MG63 (cell line): ENCODE measurements at regions not wholly inside any gene's neighbourhood (a gene's known extent, or its start where the extent isn't known, plus 50 kb on each side); places are given as distances from the start of the nearest gene placed in this dataset.

Source experiments
- DNase-seq: peaks from one replicate; pipeline ENCODE4 v3.0.0-alpha.2; 2020
- H3K27me3 ChIP-seq: fragments of 250-450 bp; sonication (Bioruptor Pico); 2 replicates; pipeline ENCODE4 v1.5.1; 2020; ENCODE audit warnings: mild to moderate bottlenecking, moderate library complexity
- H3K36me3 ChIP-seq: fragments of 250-450 bp; sonication (Bioruptor Pico); 2 replicates; pipeline ENCODE4 v1.5.1; 2020; ENCODE audit warnings: mild to moderate bottlenecking, moderate library complexity
- H3K4me3 ChIP-seq: fragments of 250-450 bp; sonication (Bioruptor Pico); 2 replicates; pipeline ENCODE4 v1.5.1; 2020; ENCODE audit warnings: mild to moderate bottlenecking, moderate library complexity
- H3K9me3 ChIP-seq: fragments of 250-450 bp; sonication (Bioruptor Pico); 2 replicates; pipeline ENCODE4 v1.5.1; 2020; ENCODE audit warnings: mild to moderate bottlenecking, moderate library complexity

DNA sequence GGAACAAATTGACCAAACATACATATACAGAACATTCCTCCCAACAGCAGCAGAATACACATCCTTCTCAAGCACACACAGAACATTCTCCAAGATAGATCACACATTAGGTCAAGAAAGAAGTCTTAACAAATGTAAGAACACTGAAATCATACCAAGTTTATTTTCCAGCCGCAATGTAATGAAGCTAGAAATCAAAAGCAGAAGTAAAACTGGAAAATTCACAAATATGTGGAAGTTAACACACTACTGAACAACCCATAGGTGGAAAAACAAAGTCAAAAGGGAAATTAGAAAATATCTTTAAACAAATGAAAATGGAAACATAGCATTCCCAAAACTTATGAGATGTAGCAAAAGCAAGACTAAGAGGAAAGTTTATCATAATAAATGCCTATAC, 692.6 kb downstream of the DIAPH3 start:
- no peak for DNase-seq
- H3K36me3 ChIP-seq = no peaks in the 10 kb centered on the region
- no peak overlapping the region for H3K4me3 ChIP-seq
- no peaks in the 10 kb centered on the region; the same call in 1 of the 2 replicates for H3K27me3 ChIP-seq
- peaks cover 6% of the 10 kb centered on the region; the same call in 1 of the 2 replicates for H3K9me3 ChIP-seq

DNA sequence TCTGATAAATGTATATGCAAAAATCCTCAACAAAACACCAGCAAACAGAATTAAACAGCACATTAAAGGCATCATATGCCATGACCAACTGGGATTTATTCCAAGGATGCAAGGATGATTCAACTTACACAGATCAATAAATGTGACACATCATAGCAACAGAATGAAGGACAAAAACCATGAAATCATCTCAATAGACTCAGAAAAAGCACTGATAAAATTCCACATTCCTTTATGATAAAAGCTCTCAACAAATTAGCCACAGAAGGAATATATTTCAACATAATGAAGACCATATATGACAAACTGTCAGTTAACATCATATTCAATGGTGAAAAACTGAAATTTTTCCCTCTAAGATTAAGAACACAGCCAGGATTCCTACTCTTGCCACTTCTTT, 691.6 kb downstream of the DIAPH3 start:
- H3K36me3 ChIP-seq = no peaks in the 10 kb centered on the region
- no peaks in the 10 kb centered on the region; the same call in 1 of the 2 replicates for H3K27me3 ChIP-seq
- no peak for DNase-seq
- peaks cover 6% of the 10 kb centered on the region; the same call in 1 of the 2 replicates for H3K9me3 ChIP-seq
- H3K4me3 ChIP-seq = no peak overlapping the region

DNA sequence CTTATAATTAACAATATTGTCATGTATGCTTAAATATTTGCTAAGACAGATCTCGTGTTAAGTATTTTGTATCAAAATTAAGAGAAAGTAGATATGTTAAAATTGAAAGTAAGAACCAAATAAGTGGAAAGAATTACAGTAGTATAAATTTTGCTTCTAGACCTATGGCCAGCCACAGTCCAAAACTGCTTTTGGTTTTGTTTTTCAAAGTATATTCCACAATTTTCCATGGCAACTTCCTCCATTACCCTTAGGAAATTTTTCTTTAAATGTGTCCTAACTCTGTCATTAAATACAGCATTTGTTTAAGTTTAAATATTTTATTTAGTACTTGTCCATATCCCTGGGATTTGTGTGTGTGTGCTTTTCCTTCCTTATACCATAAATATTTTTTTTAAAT, 689.0 kb downstream of the DIAPH3 start:
- Histone ChIP-seq H3K9me3 (peaks cover 2% of the 10 kb centered on the region; the same call in 1 of the 2 replicates), H3K36me3 (no peaks in the 10 kb centered on the region), H3K4me3 (no peak overlapping the region), H3K27me3 (no peaks in the 10 kb centered on the region; the same call in 1 of the 2 replicates)
- no peak for DNase-seq

DNA sequence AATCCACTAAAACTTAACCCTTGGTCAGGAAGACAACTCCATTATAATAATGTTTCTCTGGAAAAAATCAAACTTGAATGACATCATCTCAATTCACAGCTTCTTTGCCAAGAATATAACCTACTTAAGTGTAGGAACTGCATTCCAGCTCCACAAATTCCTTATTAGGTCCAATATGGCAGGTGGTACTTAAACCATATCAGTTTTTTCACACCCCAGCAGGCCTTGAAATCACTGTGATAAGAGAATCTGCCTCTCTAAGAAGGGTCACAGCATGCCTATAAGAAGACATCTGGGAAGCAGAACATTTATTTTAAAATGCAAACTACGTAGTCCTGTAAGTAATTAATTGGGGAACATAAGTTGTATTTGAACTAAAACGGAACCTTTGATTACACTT, 687.8 kb downstream of the DIAPH3 start:
- Histone ChIP-seq H3K36me3 (no peaks in the 10 kb centered on the region), H3K9me3 (no peaks in the 10 kb centered on the region), H3K27me3 (no peaks in the 10 kb centered on the region; the same call in 1 of the 2 replicates), H3K4me3 (no peak overlapping the region)
- no peak for DNase-seq

DNA sequence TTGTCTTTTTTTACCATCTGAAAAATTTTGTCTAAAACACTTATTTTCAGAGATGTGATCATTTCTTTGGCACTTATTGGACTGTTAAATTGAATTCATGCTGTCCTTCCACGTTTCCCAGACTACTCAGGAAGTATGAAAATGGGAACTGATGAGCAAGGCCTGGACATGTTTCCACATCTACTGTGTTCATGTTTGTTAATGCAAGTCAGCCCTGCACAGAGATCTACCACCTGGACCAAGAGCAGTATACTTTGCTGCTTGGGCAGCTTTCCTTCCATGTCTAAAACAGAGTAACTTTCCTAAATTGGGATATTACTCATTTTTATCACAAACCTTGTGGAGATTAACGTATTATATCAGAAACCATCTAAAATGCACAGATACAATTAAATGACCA, 687.4 kb downstream of the DIAPH3 start:
- DNase-seq = no peak
- H3K36me3 ChIP-seq = no peaks in the 10 kb centered on the region
- no peaks in the 10 kb centered on the region for H3K9me3 ChIP-seq
- no peak overlapping the region for H3K4me3 ChIP-seq
- no peaks in the 10 kb centered on the region for H3K27me3 ChIP-seq

DNA sequence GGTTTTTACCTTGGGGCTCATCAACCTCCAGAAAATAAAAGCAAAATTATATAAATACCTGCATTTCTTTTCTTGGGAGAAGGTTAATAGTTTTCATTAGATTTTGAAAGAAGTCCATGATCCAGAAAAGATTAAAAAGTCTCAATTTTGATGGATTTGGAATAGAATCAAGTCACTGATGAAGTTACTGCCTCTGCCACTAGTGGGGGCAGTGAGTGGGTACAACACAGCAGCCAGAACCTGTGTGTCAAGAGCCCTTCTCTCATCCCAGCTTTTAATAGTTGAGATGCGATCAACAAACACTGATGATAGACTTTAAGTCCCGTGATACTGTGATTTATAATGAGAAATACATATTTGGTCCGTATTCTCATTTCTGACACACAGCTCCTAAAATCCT, 686.7 kb downstream of the DIAPH3 start:
- Histone ChIP-seq H3K9me3 (no peaks in the 10 kb centered on the region), H3K36me3 (no peaks in the 10 kb centered on the region), H3K4me3 (no peak overlapping the region), H3K27me3 (no peaks in the 10 kb centered on the region)
- no peak for DNase-seq

DNA sequence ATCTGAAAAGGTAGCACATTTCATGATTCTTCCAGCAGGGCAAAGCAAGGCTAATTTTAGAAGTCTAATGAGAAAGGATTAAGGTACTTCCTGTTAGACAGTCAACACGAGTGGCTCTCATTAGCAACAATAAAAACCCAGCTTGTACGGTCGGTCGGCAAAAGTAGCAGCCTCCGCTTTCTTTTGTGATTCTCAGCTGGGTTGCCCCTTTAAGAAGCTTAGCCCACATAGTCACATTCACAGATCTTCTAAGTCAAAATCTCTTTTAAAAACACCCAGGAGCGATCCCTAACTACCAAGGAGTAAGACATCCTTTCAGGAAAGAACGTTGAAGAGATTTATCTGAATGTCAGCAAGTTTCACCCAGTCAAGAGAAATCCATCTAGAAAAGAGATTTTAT, 684.8 kb downstream of the DIAPH3 start:
- Histone ChIP-seq H3K9me3 (no peaks in the 10 kb centered on the region), H3K4me3 (no peak overlapping the region), H3K36me3 (no peaks in the 10 kb centered on the region), H3K27me3 (no peaks in the 10 kb centered on the region; the same call in 1 of the 2 replicates)
- DNase-seq = no peak

DNA sequence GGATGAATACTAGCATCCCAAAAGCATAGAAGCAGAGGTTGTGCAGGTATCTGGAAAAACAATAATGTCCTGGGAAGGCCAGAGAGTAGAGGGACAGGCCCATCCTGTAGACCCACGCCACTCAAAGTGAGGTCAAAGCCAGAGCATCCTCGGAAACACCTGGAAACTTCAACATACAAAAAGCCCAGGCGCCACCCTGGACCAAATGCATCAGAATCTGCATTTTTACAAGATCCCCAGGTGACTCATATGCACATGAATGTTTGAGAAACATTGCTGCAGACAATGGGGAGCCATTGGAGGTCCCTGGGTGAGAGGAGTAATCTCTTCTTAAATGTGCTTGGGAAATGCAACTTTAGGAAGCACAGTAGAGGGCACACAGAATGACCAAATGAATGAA, 684.1 kb downstream of the DIAPH3 start:
- Histone ChIP-seq H3K27me3 (no peaks in the 10 kb centered on the region; the same call in 1 of the 2 replicates), H3K4me3 (no peak overlapping the region), H3K36me3 (no peaks in the 10 kb centered on the region), H3K9me3 (no peaks in the 10 kb centered on the region)
- no peak for DNase-seq

DNA sequence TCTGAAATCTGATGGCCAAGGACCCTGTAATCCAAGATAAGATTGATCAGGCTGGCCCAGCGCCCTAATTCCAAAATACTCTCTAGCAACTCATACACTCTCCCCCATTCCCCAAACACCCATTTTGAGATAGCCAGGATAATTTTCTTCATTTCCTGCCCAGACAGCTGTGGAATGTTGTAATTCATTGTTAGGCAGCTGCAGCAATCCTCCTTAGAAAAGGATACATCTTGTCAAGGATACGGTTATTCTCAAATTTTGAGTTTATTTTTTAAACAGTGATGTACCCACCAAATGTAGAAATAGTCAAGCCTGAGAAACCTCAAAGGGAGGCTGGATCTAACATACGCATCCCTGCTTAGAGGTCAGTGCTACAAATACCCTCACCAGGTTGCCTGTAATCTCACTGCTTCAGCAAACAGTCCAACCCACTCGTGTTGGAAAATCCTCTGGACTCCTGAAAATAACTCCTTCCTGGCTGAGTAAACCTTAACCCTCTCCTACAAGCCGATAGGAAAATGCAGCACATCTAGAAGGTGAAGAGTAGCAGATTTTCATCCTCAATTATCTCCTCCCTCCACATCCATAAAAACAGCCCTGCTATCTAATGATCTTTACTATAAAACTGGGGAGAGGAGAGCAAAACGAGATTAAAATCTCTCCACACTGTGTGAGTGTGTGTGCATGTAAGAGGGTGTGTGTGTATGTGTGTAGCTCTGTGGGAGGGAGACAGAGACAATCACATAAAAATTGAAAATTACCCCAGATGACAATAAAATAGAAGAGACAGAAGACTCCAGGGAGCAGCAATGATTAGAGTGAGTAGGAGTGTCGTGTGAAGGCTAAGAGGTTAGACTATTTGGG, 683.1 kb downstream of the DIAPH3 start:
- H3K4me3 ChIP-seq = no peak overlapping the region
- H3K36me3 ChIP-seq = no peaks in the 10 kb centered on the region
- H3K9me3 ChIP-seq = no peaks in the 10 kb centered on the region
- H3K27me3 ChIP-seq = no peaks in the 10 kb centered on the region; the same call in 1 of the 2 replicates
- DNase-seq = no peak

DNA sequence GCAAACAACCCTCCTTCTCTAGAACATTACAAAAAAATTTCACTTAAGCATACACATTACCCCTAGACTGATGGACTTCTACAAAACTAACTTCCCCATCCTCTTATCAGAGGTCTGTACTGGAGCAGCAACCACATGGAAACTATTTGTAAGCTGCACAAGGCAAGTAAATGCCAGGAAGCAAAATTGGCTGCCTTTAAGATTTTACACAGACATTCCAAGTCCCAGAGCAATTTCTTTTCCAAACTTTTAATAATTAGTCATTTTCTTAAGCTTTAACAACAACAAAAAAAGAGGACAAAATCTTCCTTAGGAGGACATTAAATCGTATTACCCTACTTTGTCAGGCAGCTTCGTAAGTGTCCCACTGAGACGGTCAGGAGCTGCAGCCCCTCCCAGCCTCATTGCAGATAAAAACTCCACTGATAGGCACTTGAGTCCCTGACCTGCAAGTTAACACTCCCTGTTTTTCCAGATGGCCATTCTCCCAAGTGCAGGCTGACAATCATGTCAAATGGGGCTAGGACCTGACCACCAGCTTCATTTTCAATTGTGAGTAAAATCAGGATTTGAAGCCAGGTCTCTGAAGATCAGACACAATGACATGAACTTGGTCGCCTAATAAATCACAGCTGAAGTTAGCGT, 680.1 kb downstream of the DIAPH3 start:
- no peaks in the 10 kb centered on the region for H3K9me3 ChIP-seq
- H3K4me3 ChIP-seq = no peak overlapping the region
- no peaks in the 10 kb centered on the region; the same call in 1 of the 2 replicates for H3K27me3 ChIP-seq
- H3K36me3 ChIP-seq = no peaks in the 10 kb centered on the region
- DNase-seq = no peak

DNA sequence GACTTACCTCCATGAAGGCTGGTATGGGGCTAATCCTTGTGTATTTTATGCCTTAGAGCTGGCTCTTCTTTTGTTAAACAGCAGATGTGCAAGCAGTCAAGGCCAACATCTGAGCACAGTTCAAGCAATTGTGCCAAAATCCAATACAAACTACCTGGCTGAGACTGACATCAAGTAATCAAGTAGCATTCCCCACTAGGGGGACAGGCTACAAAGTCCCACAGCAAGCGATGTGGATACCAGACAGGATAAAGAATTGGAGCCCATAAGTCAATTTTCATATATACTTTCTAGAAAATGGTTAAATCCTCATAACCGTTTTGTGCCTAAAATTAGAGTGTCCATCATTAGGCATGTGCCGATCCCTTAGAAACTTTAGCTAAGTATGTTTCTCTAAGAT, 675.8 kb downstream of the DIAPH3 start:
- DNase-seq = no peak
- Histone ChIP-seq H3K27me3 (no peaks in the 10 kb centered on the region; the same call in 1 of the 2 replicates), H3K9me3 (no peaks in the 10 kb centered on the region), H3K36me3 (no peaks in the 10 kb centered on the region), H3K4me3 (no peak overlapping the region)

DNA sequence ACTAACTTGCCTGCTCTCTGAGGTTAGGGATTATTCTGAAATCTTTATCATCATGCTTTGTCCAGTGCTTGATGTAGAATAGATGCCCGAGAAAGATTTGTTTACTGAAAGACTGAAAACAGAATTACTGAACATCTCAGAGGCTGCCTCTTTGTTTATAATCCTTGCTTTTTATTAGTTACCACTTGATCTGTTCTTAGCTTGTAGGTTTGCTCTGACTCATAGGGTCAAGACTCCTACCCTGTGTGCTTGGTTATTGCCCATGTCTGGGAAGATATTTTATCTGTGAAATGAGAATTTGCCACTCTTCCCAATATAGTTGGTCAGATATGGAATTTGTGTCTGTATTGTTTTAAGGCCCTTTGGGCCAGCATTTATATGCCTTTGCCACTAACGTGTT, 675.3 kb downstream of the DIAPH3 start:
- H3K9me3 ChIP-seq = no peaks in the 10 kb centered on the region
- no peak overlapping the region for H3K4me3 ChIP-seq
- H3K36me3 ChIP-seq = no peaks in the 10 kb centered on the region
- DNase-seq = no peak
- H3K27me3 ChIP-seq = no peaks in the 10 kb centered on the region; the same call in 1 of the 2 replicates

DNA sequence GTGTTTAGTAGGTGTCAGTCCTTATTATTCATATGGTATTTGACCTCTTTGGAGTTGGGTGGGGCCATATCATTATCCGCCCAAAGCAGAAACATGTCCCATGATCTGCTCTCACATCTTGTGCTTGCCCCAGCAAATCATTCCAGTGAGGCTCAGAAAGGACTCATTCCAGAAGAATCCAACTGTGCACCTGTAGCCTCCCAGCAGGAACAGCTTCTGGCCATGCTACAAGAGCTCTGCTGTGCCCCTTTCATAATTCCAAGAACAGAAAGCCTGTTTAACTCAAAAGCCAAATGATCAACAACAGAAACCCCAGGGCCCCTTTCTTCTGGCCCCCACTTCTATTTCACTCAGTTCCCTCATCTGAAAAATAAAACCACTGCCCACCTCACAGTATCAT, 673.1 kb downstream of the DIAPH3 start:
- Histone ChIP-seq H3K36me3 (no peaks in the 10 kb centered on the region), H3K27me3 (no peaks in the 10 kb centered on the region; the same call in 1 of the 2 replicates), H3K4me3 (no peak overlapping the region), H3K9me3 (no peaks in the 10 kb centered on the region)
- DNase-seq = no peak

DNA sequence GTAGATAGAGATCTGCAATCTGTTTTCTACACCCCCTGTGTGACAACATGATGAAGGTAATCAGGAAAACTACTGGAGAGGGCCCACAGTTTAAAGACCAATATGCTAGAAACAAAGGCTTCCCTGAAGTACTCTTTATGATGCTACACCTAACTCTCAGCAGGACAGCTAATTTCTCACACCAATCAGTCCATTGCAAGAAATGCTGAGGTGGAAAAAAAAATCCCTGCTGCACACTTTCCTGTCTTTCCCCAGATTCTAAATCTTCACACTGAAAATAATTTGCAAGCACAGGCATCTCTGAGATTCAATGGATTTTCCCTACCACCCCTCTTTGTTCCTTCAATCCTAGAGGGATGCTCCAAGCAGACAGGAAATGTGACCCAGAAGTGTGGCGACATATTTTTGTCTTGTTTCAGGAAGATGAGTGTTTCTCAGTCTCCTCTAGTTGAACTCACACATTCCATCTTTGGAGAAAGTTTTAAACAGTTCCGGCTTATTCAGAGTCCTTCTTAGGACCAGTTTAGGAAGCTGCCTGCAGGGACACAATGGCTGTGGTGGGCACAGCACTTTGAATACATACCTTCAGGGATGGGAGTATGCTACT, 671.6 kb downstream of the DIAPH3 start:
- DNase-seq = no peak
- no peak overlapping the region for H3K4me3 ChIP-seq

DNA sequence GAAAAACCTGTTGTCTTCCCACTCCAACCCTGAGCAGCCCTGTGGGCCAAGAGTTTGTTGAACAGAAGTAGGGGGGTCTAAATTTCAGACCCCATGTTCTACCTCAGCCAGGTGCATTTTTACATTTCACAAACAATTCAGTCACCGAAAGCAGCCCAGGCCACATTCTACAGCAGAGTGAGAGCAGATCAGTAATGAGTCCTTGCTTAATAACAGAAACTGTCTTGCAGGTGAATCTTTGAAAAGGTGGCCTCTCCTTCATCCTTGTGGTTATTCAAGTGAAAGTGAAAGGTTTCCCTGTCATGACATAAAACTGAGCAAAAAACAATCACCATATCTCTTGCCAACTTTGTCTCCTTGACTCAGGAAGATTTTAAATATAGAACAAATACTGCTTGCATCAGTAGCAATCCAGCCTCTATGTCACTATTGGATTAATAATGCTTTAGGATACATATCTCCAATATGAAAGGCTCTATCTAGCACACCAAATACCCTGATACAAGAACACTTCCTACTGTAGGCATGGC, 670.2 kb downstream of the DIAPH3 start:
- Histone ChIP-seq H3K4me3 (no peak overlapping the region), H3K9me3 (no peaks in the 10 kb centered on the region), H3K36me3 (no peaks in the 10 kb centered on the region), H3K27me3 (no peaks in the 10 kb centered on the region)
- DNase-seq = no peak

More for the DNA sequence above, 671.6 kb downstream of the DIAPH3 start:
- Histone ChIP-seq H3K36me3 (no peaks in the 10 kb centered on the region), H3K9me3 (no peaks in the 10 kb centered on the region), H3K27me3 (no peaks in the 10 kb centered on the region; the same call in 1 of the 2 replicates)

DNA sequence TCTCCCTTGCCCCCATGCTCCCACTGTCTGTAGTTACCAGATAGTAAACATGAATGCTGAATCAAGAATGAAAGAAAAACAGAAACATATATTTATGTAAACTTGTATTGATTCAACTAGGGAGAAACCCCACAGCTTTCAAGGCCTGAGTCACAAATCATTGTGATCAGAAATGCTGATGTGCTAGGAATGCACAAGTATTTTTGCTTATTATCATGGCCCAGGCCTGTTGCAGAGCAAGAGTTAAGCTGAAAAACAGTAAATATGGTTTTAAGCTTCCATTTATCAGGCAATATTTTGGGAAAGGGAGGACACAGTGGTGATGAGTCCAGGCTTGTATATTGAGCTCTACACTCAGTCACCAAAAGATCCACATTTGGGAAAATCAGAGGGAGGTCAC, 669.6 kb downstream of the DIAPH3 start:
- DNase-seq = no peak
- H3K9me3 ChIP-seq = no peaks in the 10 kb centered on the region
- H3K27me3 ChIP-seq = no peaks in the 10 kb centered on the region

DNA sequence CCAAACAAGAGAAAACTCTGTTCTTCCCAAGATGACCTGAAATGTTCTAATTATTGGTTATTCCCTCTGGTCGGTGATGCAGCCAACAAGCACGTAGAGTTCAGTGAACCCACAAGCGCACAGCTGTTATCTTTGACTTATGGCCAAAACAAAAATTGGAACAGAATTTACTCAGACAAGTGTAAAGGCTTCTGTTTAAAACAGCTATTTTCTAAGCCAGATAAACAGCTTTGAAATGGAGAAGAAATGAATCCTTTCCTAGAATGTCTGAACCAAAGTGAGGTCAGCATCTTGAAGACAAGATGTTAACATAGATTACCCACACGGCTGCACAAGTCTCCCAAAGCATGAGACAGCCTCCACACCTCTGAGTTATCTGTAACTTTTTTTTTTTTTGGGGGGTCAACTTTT, 669.2 kb downstream of the DIAPH3 start:
- DNase-seq = peak; percentile 3
- Histone ChIP-seq H3K36me3 (no peaks in the 10 kb centered on the region), H3K9me3 (no peaks in the 10 kb centered on the region), H3K4me3 (no peak overlapping the region), H3K27me3 (no peaks in the 10 kb centered on the region)

More for the DNA sequence above, 669.6 kb downstream of the DIAPH3 start:
- H3K4me3 ChIP-seq = no peak overlapping the region
- H3K36me3 ChIP-seq = no peaks in the 10 kb centered on the region
